ENCODE measurements at regions not wholly inside any gene's neighbourhood (a gene's known extent, or its start where the extent isn't known, plus 50 kb on each side); places are given as distances from the start of the nearest gene placed in this dataset.

DNA sequence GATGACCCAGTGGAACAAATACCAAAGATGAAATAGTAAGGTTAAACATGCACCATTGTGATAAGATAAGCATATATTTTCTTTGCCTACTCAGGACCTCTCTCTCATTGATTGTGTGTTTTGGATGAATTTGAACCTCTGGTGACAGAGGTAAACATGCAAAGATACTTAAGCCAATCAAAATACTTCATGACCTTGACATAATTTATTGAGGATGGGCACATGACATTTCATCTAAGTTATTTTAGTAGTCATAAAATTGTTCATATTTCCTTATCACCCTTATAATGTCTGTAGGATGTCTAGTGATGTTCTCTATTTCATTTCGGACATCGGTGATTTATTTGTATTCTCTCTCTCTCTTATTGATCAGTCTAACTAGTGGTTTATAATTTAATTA is 88.3 kb upstream of the WDR72 start:
- DNase-seq: no peak
- Histone ChIP-seq H4K8ac (ENCODE audit: low read length) (no peak overlapping the region), H3K18ac (ENCODE audit: low read depth in 1 of 2, low read length in 2 of 2) (no peak overlapping the region), H3K4me1 (ENCODE audit: control insufficient read depth, insufficient read depth, low read depth, low read length) (no peaks in the 10 kb centered on the region), H3K36me3 (ENCODE audit: control insufficient read depth in 1 of 2, insufficient read depth in 2 of 2, low read depth in 1 of 2, low read length in 2 of 2) (no peaks in the 10 kb centered on the region), H4K91ac (ENCODE audit: low read length) (no peak overlapping the region), H3K4me2 (ENCODE audit: low read length, poor library complexity, severe bottlenecking) (no peak overlapping the region), H2BK15ac (ENCODE audit: low read depth, poor library complexity, severe bottlenecking) (no peak overlapping the region), H3K9ac (ENCODE audit: low read length) (no peak overlapping the region), H2BK12ac (ENCODE audit: low read length in 2 of 2) (no peak overlapping the region), H2BK120ac (ENCODE audit: low read depth, low read length) (no peak overlapping the region), H3K9me3 (ENCODE audit: control insufficient read depth, low read length) (peaks cover 7% of the 10 kb centered on the region), H3K4ac (ENCODE audit: low read depth in 1 of 2, low read length in 2 of 2) (no peak overlapping the region), H2AK5ac (ENCODE audit: low read length, severe bottlenecking) (no peak overlapping the region), H3K79me1 (replicated peaks; ENCODE audit: low read length, poor library complexity, severe bottlenecking) (no peaks in the 10 kb centered on the region), H3K23ac (ENCODE audit: low read length in 2 of 2) (no peak overlapping the region), H2AFZ (ENCODE audit: low read depth, low read length) (no peak overlapping the region), H3K27me3 (ENCODE audit: control insufficient read depth in 1 of 2, insufficient read depth in 1 of 2, low read length in 2 of 2) (no peaks in the 10 kb centered on the region), H2BK5ac (ENCODE audit: low read depth, low read length, poor library complexity, severe bottlenecking) (no peak overlapping the region), H3K27ac (ENCODE audit: low read length, poor library complexity, severe bottlenecking) (no peak overlapping the region), H3K4me3 (ENCODE audit: insufficient read depth in 1 of 2, low read depth in 1 of 2, low read length in 2 of 2) (no peak overlapping the region), H3K14ac (ENCODE audit: low read length in 2 of 2) (no peak overlapping the region)
- WGBS: no CpG with 5 or more reads among the region's 2 CpGs

DNA sequence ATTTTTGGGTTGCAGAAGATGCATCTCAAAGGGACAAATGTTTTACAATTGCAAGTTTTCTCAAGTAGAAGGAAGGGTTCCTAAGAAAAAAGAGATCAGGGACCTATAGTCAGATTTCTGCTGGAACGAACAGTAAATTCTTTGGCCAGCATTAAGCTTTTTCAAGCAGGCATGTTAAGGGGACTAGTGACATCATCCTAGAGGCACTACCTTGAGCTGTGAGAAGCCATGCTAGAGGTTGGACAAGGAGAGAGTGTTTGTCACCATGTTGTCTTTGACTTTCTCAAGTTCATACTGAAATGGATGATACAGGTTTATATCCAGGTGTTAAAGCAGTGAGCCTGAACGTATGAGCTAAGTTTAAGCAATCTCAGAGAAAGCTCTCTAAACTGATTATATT is 85.2 kb upstream of the WDR72 start:
- no peak overlapping the region for H3K4me2 ChIP-seq (ENCODE audit: low read length, poor library complexity, severe bottlenecking)
- H3K79me1 ChIP-seq (replicated peaks; ENCODE audit: low read length, poor library complexity, severe bottlenecking): no peaks in the 10 kb centered on the region
- no peak overlapping the region for H3K4me3 ChIP-seq (ENCODE audit: insufficient read depth in 1 of 2, low read depth in 1 of 2, low read length in 2 of 2)
- no peak overlapping the region for H2BK120ac ChIP-seq (ENCODE audit: low read depth, low read length)
- no peak overlapping the region for H3K14ac ChIP-seq (ENCODE audit: low read length in 2 of 2)
- H2BK15ac ChIP-seq (ENCODE audit: low read depth, poor library complexity, severe bottlenecking): no peak overlapping the region
- H4K8ac ChIP-seq (ENCODE audit: low read length): no peak overlapping the region
- H2BK12ac ChIP-seq (ENCODE audit: low read length in 2 of 2): no peak overlapping the region
- H3K27me3 ChIP-seq (ENCODE audit: control insufficient read depth in 1 of 2, insufficient read depth in 1 of 2, low read length in 2 of 2): no peaks in the 10 kb centered on the region
- H3K9me3 ChIP-seq (ENCODE audit: control insufficient read depth, low read length): peaks cover 7% of the 10 kb centered on the region
- H3K4ac ChIP-seq (ENCODE audit: low read depth in 1 of 2, low read length in 2 of 2): no peak overlapping the region
- no peak overlapping the region for H4K91ac ChIP-seq (ENCODE audit: low read length)
- no peak overlapping the region for H3K18ac ChIP-seq (ENCODE audit: low read depth in 1 of 2, low read length in 2 of 2)
- H3K36me3 ChIP-seq (ENCODE audit: control insufficient read depth in 1 of 2, insufficient read depth in 2 of 2, low read depth in 1 of 2, low read length in 2 of 2): no peaks in the 10 kb centered on the region
- H2AFZ ChIP-seq (ENCODE audit: low read depth, low read length): no peak overlapping the region
- H3K27ac ChIP-seq (ENCODE audit: low read length, poor library complexity, severe bottlenecking): no peak overlapping the region
- H3K23ac ChIP-seq (ENCODE audit: low read length in 2 of 2): no peak overlapping the region
- no peaks in the 10 kb centered on the region for H3K4me1 ChIP-seq (ENCODE audit: control insufficient read depth, insufficient read depth, low read depth, low read length)
- WGBS: 82% methylated on average over 2 of the region's 2 CpGs
- H2BK5ac ChIP-seq (ENCODE audit: low read depth, low read length, poor library complexity, severe bottlenecking): no peak overlapping the region
- H3K9ac ChIP-seq (ENCODE audit: low read length): no peak overlapping the region
- no peak overlapping the region for H2AK5ac ChIP-seq (ENCODE audit: low read length, severe bottlenecking)
- no peak for DNase-seq

DNA sequence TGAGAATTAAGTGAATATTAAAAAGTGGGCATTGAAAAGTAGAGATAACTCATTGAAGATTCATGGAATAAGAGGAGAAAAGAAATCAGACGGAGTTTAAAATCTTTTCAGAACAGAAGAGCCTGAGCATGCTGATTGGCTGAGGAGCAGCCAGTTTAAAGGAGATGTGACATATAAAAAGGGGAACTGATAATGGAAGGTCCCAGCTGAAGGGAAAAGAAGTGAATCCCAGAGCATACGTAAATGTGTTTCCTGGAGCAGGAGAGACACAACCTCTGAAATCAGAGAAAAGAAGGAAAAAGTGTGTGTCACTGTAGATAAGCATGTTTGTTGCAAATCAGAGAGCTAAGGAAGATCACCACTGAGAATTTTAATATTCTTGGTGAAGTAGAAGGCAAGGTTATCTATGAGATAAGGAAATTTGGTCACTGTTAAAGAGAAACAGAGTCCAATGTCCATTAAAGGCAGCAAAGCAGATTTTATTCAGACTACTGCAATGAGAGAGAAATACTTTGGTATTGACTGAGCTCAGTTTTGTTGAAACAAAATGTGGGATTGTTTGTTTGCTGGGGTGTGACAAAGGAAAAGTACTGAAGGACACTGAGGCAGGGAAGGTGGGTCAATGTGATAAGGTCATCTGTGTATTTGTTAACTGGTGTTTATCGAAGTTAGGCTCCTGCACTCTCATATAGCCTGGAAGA is 84.6 kb upstream of the WDR72 start:
- H4K8ac ChIP-seq (ENCODE audit: low read length): no peak overlapping the region
- no peaks in the 10 kb centered on the region for H3K4me1 ChIP-seq (ENCODE audit: control insufficient read depth, insufficient read depth, low read depth, low read length)
- no peak overlapping the region for H3K18ac ChIP-seq (ENCODE audit: low read depth in 1 of 2, low read length in 2 of 2)
- no peaks in the 10 kb centered on the region for H3K36me3 ChIP-seq (ENCODE audit: control insufficient read depth in 1 of 2, insufficient read depth in 2 of 2, low read depth in 1 of 2, low read length in 2 of 2)
- H3K4me3 ChIP-seq (ENCODE audit: insufficient read depth in 1 of 2, low read depth in 1 of 2, low read length in 2 of 2): no peak overlapping the region
- H4K91ac ChIP-seq (ENCODE audit: low read length): no peak overlapping the region
- H2AFZ ChIP-seq (ENCODE audit: low read depth, low read length): no peak overlapping the region
- no peak overlapping the region for H2AK5ac ChIP-seq (ENCODE audit: low read length, severe bottlenecking)
- no peak overlapping the region for H3K27ac ChIP-seq (ENCODE audit: low read length, poor library complexity, severe bottlenecking)
- no peak overlapping the region for H3K4me2 ChIP-seq (ENCODE audit: low read length, poor library complexity, severe bottlenecking)
- no peak overlapping the region for H2BK120ac ChIP-seq (ENCODE audit: low read depth, low read length)
- H3K4ac ChIP-seq (ENCODE audit: low read depth in 1 of 2, low read length in 2 of 2): no peak overlapping the region
- no peak overlapping the region for H2BK5ac ChIP-seq (ENCODE audit: low read depth, low read length, poor library complexity, severe bottlenecking)
- H3K79me1 ChIP-seq (replicated peaks; ENCODE audit: low read length, poor library complexity, severe bottlenecking): no peaks in the 10 kb centered on the region
- no peak overlapping the region for H3K23ac ChIP-seq (ENCODE audit: low read length in 2 of 2)
- peaks cover 7% of the 10 kb centered on the region for H3K9me3 ChIP-seq (ENCODE audit: control insufficient read depth, low read length)
- no peak overlapping the region for H3K9ac ChIP-seq (ENCODE audit: low read length)
- no peaks in the 10 kb centered on the region for H3K27me3 ChIP-seq (ENCODE audit: control insufficient read depth in 1 of 2, insufficient read depth in 1 of 2, low read length in 2 of 2)
- H2BK15ac ChIP-seq (ENCODE audit: low read depth, poor library complexity, severe bottlenecking): no peak overlapping the region
- no peak overlapping the region for H3K14ac ChIP-seq (ENCODE audit: low read length in 2 of 2)
- no peak overlapping the region for H2BK12ac ChIP-seq (ENCODE audit: low read length in 2 of 2)
- no peak for DNase-seq
- 70% methylated on average over 3 of the region's 3 CpGs for WGBS

DNA sequence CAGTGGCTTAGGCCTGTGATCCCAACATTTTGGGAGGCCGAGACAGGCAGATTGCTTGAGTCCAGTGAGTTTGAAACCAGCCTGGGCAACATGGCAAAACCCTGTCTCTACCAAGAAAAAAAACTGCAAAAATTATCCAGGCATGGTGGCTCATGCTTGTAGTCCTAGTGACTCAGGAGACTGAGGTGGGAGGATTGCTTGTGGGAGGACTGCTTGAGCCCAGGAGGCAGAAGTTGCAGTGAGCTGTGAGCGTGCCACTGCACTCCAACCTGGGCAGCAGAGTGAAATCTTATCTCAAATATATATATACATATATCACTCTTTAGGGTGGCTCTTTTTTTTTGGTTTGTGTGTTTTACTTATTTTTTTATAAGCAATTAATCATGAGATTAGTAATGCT is 83.7 kb upstream of the WDR72 start:
- Histone ChIP-seq H3K79me1 (replicated peaks; ENCODE audit: low read length, poor library complexity, severe bottlenecking) (no peaks in the 10 kb centered on the region), H2BK5ac (ENCODE audit: low read depth, low read length, poor library complexity, severe bottlenecking) (no peak overlapping the region), H3K36me3 (ENCODE audit: control insufficient read depth in 1 of 2, insufficient read depth in 2 of 2, low read depth in 1 of 2, low read length in 2 of 2) (no peaks in the 10 kb centered on the region), H3K4ac (ENCODE audit: low read depth in 1 of 2, low read length in 2 of 2) (no peak overlapping the region), H2BK120ac (ENCODE audit: low read depth, low read length) (no peak overlapping the region), H3K14ac (ENCODE audit: low read length in 2 of 2) (no peak overlapping the region), H3K9me3 (ENCODE audit: control insufficient read depth, low read length) (peaks cover under 1% of the 10 kb centered on the region), H3K23ac (ENCODE audit: low read length in 2 of 2) (no peak overlapping the region), H2AK5ac (ENCODE audit: low read length, severe bottlenecking) (no peak overlapping the region), H3K18ac (ENCODE audit: low read depth in 1 of 2, low read length in 2 of 2) (no peak overlapping the region), H3K9ac (ENCODE audit: low read length) (no peak overlapping the region), H3K27ac (ENCODE audit: low read length, poor library complexity, severe bottlenecking) (no peak overlapping the region), H3K4me2 (ENCODE audit: low read length, poor library complexity, severe bottlenecking) (no peak overlapping the region), H2AFZ (ENCODE audit: low read depth, low read length) (no peak overlapping the region), H3K27me3 (ENCODE audit: control insufficient read depth in 1 of 2, insufficient read depth in 1 of 2, low read length in 2 of 2) (no peaks in the 10 kb centered on the region), H2BK15ac (ENCODE audit: low read depth, poor library complexity, severe bottlenecking) (no peak overlapping the region), H3K4me3 (ENCODE audit: insufficient read depth in 1 of 2, low read depth in 1 of 2, low read length in 2 of 2) (no peak overlapping the region), H4K91ac (ENCODE audit: low read length) (no peak overlapping the region), H3K4me1 (ENCODE audit: control insufficient read depth, insufficient read depth, low read depth, low read length) (no peaks in the 10 kb centered on the region), H4K8ac (ENCODE audit: low read length) (no peak overlapping the region), H2BK12ac (ENCODE audit: low read length in 2 of 2) (no peak overlapping the region)
- no peak for DNase-seq
- WGBS: 83% methylated on average over 1 of the region's 2 CpGs

All from mesenchymal stem cell (in vitro differentiated cells and primary cell).